ENCODE measurements at regions not wholly inside any gene's neighbourhood (a gene's known extent, or its start where the extent isn't known, plus 50 kb on each side); places are given as distances from the start of the nearest gene placed in this dataset.

DNA sequence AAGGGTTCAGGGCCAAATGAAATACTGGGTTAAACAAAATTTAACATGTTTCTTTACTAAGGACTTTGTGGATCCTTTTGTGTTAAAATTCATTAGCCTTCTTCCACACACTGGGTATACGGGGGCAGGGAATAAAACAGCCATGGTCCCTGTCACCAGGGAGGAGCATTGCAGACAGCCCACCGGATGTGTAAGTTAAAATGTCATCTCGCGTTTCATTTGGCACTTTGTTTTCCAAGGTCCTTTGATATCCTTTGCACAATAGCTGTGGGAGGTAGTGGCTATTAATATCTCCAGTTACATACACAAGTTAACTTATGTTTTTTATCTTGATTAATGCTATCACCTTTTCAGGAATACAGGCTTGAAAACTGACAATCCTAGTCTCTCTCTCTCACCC, 172.7 kb downstream of the BARHL2 start:
- no peak for DNase-seq
- Mint-ChIP-seq H3K9me3 (no peaks in the 10 kb centered on the region), H3K27ac (no peak overlapping the region), H3K27me3 (peaks cover 5% of the 10 kb centered on the region), H3K36me3 (ENCODE audit: low read depth) (no peaks in the 10 kb centered on the region), H3K4me1 (no peaks in the 10 kb centered on the region), H3K4me3 (no peak overlapping the region)
- ChIA-PET CTCF (no interaction called here), POLR2A (no interaction called here)

- no peaks in the 10 kb centered on the region for H3K9me3 Mint-ChIP-seq
- ChIA-PET POLR2A (no interaction called here), CTCF (no interaction called here)
- no peak overlapping the region for H3K27ac Mint-ChIP-seq
- H3K36me3 Mint-ChIP-seq (ENCODE audit: low read depth), result no peaks in the 10 kb centered on the region
- DNase-seq, result no peak
- H3K4me3 Mint-ChIP-seq, result no peak overlapping the region
- H3K27me3 Mint-ChIP-seq, result peaks cover 2% of the 10 kb centered on the region
- H3K4me1 Mint-ChIP-seq, result no peaks in the 10 kb centered on the region
Observed at GRCh38 chr1:90537606-90538362, 179.3 kb downstream of the BARHL2 start.

DNA sequence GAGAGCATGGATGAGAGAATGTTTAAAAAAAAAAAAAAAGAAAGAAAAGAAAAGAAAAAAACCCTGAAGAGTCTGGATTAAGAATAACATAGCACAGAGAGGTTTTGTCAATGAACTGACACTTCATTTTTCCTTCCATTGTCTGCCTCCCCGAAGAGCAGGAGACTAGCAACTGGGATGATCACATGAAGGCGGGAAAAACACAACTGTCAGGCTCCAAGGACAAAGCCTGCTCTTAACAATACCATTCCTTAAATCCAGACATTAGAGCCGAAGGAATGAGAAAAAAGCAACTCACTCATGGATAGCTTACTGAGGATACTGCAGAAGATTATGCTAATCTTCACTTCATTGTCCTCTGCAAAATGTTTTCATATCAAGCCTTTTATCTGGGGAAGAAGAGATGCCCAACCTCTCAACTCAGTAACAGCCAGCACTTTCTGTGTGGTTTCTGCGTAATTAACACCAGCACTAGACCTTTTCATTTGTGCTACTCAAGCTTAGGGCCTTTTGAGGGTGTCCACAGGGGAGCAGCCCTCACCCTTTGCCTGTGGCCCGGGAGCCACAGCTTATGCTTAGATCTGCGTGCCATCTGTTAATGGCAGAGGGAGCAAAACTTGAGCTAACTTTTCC, 182.3 kb downstream of the BARHL2 start:
- Mint-ChIP-seq H3K27me3 (peaks cover 2% of the 10 kb centered on the region), H3K27ac (no peak overlapping the region), H3K9me3 (no peaks in the 10 kb centered on the region), H3K4me3 (no peak overlapping the region), H3K4me1 (no peaks in the 10 kb centered on the region), H3K36me3 (ENCODE audit: low read depth) (no peaks in the 10 kb centered on the region)
- DNase-seq, result no peak
- CTCF ChIA-PET, result no interaction called here
- POLR2A ChIA-PET, result interaction anchor here (0.6 kb wide), 1 partner anchor 13 kb away, joined by 3 read pairs; no protein-coding TSS in a partner anchor

- no peaks in the 10 kb centered on the region for H3K4me1 Mint-ChIP-seq
- no peak overlapping the region for H3K27ac Mint-ChIP-seq
- DNase-seq, result no peak
- POLR2A ChIA-PET, result interaction anchor here (0.6 kb wide), 1 partner anchor 14 kb away, joined by 3 read pairs; no protein-coding TSS in a partner anchor
- H3K27me3 Mint-ChIP-seq, result peaks cover 3% of the 10 kb centered on the region
- H3K36me3 Mint-ChIP-seq (ENCODE audit: low read depth), result no peaks in the 10 kb centered on the region
- no peak overlapping the region for H3K4me3 Mint-ChIP-seq
- CTCF ChIA-PET, result no interaction called here
- H3K9me3 Mint-ChIP-seq, result no peaks in the 10 kb centered on the region
Observed at GRCh38 chr1:90534116-90534515, 183.0 kb downstream of the BARHL2 start.

DNA sequence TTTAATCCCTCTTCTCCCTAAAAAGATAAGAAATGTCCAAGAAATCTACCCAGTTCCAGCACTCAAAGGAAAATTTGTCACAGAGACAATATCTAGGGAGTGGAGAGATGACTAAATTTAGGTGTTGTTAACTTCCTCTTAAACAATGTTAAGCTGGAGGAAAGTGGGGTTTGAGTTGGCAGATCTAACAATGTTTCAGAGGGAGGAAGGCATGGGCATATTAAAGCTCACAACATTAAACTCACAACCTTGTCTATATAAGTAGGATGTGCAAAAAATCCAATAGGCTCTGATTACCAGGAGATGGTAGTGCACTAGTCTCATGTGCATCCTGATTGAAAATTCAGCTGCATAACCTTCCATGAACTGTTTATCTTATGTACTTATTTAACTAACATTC, 190.1 kb downstream of the BARHL2 start:
- Mint-ChIP-seq H3K4me3 (no peak overlapping the region), H3K36me3 (ENCODE audit: low read depth) (no peaks in the 10 kb centered on the region), H3K27ac (no peak overlapping the region), H3K9me3 (no peaks in the 10 kb centered on the region), H3K4me1 (no peaks in the 10 kb centered on the region), H3K27me3 (peaks cover 7% of the 10 kb centered on the region)
- no peak for DNase-seq
- CTCF ChIA-PET, result no interaction called here
- POLR2A ChIA-PET, result no interaction called here

DNA sequence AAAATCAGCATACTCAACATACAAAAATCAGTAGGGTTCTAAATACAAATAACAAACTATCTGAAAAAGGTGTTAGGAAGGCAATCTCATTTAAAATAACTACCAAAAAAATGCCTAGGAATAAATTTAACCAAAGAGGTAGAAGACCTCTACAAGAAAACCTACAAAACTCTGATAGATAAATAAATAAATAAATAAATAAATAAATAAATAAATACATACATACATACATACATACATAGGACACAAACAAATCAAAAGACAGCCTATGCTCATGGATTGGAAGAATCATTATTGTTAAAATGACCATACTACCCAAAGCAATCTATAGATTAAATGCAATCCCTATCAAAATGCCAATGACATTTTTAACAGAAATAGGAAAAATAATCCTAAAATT, 194.7 kb downstream of the BARHL2 start:
- Mint-ChIP-seq H3K4me3 (no peak overlapping the region), H3K36me3 (ENCODE audit: low read depth) (no peaks in the 10 kb centered on the region), H3K4me1 (no peaks in the 10 kb centered on the region), H3K27me3 (peaks cover 10% of the 10 kb centered on the region), H3K27ac (no peak overlapping the region), H3K9me3 (no peaks in the 10 kb centered on the region)
- CTCF ChIA-PET, result no interaction called here
- no peak for DNase-seq
- POLR2A ChIA-PET, result no interaction called here

DNA sequence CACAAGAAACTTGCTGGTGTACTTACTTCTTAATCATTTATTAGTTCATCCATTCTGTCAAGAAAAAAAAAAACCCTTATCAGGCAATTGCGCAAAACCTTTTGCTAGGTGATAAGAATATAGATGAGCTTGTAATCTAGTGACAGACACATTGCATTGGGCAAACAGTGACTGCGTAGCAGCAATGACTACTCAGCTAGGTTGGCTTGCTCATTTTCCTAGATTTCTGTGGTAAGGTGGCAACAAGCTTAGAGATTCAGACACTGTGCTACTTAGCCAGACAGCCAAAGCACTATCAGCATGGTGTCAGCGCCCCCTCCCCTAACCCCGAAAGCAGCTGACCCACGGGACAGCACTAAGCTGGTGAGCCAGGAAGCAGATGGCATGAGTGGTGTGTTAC, 203.1 kb downstream of the BARHL2 start:
- Mint-ChIP-seq H3K4me3 (no peak overlapping the region), H3K36me3 (ENCODE audit: low read depth) (no peaks in the 10 kb centered on the region), H3K9me3 (no peaks in the 10 kb centered on the region), H3K27ac (no peak overlapping the region), H3K4me1 (no peaks in the 10 kb centered on the region), H3K27me3 (peaks cover 3% of the 10 kb centered on the region)
- CTCF ChIA-PET, result no interaction called here
- no peak for DNase-seq
- POLR2A ChIA-PET, result no interaction called here

DNA sequence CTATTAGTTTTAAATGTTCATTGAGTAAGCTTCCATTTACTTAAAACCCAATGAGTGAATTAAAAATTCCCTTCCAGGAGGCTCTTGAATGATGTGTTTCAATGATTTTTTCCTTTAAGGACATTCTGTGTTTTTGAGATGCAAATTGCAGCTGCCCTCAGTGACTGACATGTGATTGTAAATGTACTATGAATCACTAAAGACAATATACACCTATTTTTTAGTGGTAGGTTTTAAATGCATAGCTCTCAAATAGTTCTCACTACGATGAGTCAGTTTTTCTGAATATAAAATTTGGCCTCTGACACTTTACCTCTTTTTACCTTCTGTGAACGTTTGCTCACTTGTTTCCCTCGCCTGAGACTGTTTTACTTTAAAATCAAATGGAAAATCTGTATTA, 204.7 kb downstream of the BARHL2 start:
- Mint-ChIP-seq H3K4me1 (no peaks in the 10 kb centered on the region), H3K4me3 (no peak overlapping the region), H3K9me3 (no peaks in the 10 kb centered on the region), H3K27me3 (no peaks in the 10 kb centered on the region), H3K36me3 (ENCODE audit: low read depth) (no peaks in the 10 kb centered on the region), H3K27ac (no peak overlapping the region)
- ChIA-PET CTCF (no interaction called here), POLR2A (no interaction called here)
- no peak for DNase-seq

GRCh38 chr1:90510143-90510542, 207.0 kb downstream of the BARHL2 start:
- no peak overlapping the region for H3K27ac Mint-ChIP-seq
- no peak overlapping the region for H3K4me3 Mint-ChIP-seq
- no peaks in the 10 kb centered on the region for H3K9me3 Mint-ChIP-seq
- ChIA-PET CTCF (interaction anchor here (0.6 kb wide), 1 partner anchor 29 kb away, joined by 3 read pairs; no protein-coding TSS in a partner anchor), POLR2A (no interaction called here)
- DNase-seq, result no peak
- peaks cover 3% of the 10 kb centered on the region for H3K27me3 Mint-ChIP-seq
- no peaks in the 10 kb centered on the region for H3K4me1 Mint-ChIP-seq
- no peaks in the 10 kb centered on the region for H3K36me3 Mint-ChIP-seq (ENCODE audit: low read depth)

DNA sequence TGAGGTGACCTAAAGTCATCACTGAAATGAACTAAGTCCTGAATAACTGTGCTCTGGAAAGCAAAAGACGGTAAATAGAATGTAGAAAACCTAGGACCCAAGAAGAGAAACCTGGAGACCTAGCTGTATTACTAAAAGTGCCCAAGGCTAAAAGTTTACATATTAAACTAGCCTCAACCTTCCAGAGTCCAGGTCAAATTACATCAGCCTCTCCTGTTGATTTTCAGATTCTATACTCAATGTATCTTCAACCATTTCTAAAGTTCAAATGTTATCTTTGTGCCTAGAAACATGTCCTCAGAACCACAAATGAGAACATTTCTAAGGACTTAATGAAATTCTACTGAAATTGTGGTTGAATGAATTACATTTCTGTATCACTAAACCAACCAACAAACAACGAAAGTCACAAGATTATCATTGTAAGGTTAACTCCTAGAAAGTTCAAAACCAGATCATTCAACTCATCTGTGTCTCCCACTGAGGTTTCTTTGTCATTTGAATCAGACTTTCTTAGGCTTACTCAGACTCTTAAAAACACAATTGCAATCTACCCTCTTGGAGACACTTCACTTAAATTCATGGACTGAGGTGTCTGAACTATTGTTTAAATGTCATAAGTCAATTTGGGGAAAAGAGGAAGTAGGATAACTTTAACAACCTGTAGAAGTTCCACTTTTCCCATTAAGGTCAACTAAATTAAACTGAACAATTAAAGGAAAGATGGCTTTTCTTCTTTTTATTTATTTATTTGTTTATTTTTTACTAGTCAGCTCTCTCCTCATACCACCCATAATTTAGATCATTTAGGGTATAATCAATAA, 207.7 kb downstream of the BARHL2 start:
- no peaks in the 10 kb centered on the region for H3K4me1 Mint-ChIP-seq
- H3K36me3 Mint-ChIP-seq (ENCODE audit: low read depth), result no peaks in the 10 kb centered on the region
- peaks cover 3% of the 10 kb centered on the region for H3K27me3 Mint-ChIP-seq
- CTCF ChIA-PET, result no interaction called here
- no peaks in the 10 kb centered on the region for H3K9me3 Mint-ChIP-seq
- DNase-seq, result no peak
- H3K27ac Mint-ChIP-seq, result no peak overlapping the region
- H3K4me3 Mint-ChIP-seq, result no peak overlapping the region
- POLR2A ChIA-PET, result no interaction called here

DNA sequence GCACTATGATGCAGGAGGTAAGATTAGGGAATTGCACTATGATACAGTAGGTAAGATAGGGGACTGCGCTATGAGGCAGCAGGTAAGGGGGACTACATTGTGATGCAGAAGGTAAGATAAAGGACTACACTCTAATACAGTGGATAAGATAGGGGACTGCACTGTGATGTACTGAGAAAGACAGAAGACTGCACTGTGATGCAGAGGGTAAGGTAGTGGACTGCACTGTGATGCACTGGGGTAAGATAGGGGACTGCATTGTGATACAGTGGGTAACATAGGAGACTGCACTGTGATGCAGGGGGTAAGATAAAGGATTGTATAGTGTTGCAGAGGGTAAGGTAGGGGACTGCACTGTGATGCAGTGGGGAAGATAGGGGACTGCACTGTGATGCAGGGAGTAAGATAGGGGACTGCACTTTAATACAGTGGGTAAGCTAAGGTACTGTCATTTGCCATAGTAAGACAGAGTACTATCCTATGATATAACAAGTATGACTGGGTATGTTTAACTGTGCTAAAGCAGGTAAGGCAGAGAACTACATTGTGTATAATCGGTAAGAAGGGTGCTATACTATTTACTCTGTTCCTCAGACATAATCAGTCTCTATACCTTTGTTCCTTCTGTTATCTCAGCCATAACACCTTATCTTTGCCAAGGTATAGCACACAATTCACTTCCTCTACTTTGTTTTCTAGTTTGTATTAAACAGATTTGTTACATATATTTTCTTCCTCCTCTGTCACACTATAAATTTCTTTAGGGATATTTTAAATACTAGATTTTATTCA, 208.5 kb downstream of the BARHL2 start:
- Mint-ChIP-seq H3K4me1 (no peaks in the 10 kb centered on the region), H3K27me3 (peaks cover 3% of the 10 kb centered on the region), H3K4me3 (no peak overlapping the region), H3K27ac (no peak overlapping the region), H3K9me3 (no peaks in the 10 kb centered on the region), H3K36me3 (ENCODE audit: low read depth) (no peaks in the 10 kb centered on the region)
- CTCF ChIA-PET, result no interaction called here
- POLR2A ChIA-PET, result no interaction called here
- no peak for DNase-seq

DNA sequence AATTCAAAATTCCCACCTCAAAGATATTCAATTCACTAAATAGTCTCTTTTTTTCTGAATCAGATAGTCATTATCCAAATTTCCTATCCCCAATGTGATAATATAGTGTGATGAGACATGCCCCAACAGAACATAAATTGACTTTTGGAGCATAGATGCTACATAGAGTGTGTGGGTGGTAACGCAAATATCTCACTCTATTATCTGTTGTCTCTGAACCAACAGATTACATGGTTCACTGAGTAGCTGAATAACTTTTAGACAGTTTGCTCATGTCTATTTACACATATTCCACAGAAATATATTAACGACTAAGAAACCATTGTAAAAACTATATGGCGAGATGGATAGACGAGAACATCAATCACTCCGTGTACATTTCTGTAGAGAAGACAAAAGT, 209.9 kb downstream of the BARHL2 start:
- POLR2A ChIA-PET, result no interaction called here
- Mint-ChIP-seq H3K27me3 (peaks cover 3% of the 10 kb centered on the region), H3K36me3 (ENCODE audit: low read depth) (no peaks in the 10 kb centered on the region), H3K27ac (no peak overlapping the region), H3K4me3 (no peak overlapping the region), H3K9me3 (no peaks in the 10 kb centered on the region), H3K4me1 (no peaks in the 10 kb centered on the region)
- CTCF ChIA-PET, result no interaction called here
- no peak for DNase-seq

- H3K9me3 Mint-ChIP-seq, result no peaks in the 10 kb centered on the region
- ChIA-PET POLR2A (no interaction called here), CTCF (interaction anchor here (1.3 kb wide), 1 partner anchor 12 kb away, joined by 3 read pairs; no protein-coding TSS in a partner anchor)
- H3K36me3 Mint-ChIP-seq (ENCODE audit: low read depth), result no peaks in the 10 kb centered on the region
- H3K27me3 Mint-ChIP-seq, result peaks cover 3% of the 10 kb centered on the region
- DNase-seq, result no peak
- no peak overlapping the region for H3K4me3 Mint-ChIP-seq
- no peaks in the 10 kb centered on the region for H3K4me1 Mint-ChIP-seq
- no peak overlapping the region for H3K27ac Mint-ChIP-seq
Observed at GRCh38 chr1:90505806-90506205, 211.3 kb downstream of the BARHL2 start.
